HG03575 (cell line): ENCODE measurements at regions not wholly inside any gene's neighbourhood (a gene's known extent, or its start where the extent isn't known, plus 50 kb on each side); places are given as distances from the start of the nearest gene placed in this dataset.

Source experiments
- ATAC-seq: cut with Tn5 transposase; IDR thresholded peaks from one replicate; pipeline ENCODE4 v1.9.1; 2021; ENCODE audit not compliant: unreplicated experiment, insufficient number of reproducible peaks, low FRiP score; ENCODE audit errors: extremely low read depth

GRCh38 chr13:56988543-56988942 lies 152.2 kb upstream of the PRR20A start:
- no peak for ATAC-seq

DNA sequence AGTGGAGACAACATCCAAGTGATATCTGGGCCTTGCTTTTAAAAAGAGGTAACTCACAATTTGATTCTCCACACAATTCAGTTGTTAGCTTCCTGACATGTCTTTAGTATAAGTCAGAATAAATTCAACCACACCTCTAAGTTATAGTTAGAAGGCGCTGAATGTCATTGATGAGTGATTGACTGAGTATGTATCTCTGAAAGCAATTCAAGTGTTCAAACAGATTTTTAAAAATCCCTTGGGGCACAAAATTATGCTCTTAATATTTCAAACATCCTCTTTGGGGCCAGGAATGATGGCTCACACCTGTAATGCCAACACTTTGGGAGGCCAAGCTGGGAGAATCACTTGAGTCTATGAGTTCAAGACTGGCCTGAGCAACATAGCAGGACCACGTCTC lies 137.0 kb upstream of the PRR20A start:
- ATAC-seq, result no peak

- ATAC-seq, result no peak
These were observed 123.4 kb upstream of the PRR20A start for GRCh38 chr13:57017357-57017756.

DNA sequence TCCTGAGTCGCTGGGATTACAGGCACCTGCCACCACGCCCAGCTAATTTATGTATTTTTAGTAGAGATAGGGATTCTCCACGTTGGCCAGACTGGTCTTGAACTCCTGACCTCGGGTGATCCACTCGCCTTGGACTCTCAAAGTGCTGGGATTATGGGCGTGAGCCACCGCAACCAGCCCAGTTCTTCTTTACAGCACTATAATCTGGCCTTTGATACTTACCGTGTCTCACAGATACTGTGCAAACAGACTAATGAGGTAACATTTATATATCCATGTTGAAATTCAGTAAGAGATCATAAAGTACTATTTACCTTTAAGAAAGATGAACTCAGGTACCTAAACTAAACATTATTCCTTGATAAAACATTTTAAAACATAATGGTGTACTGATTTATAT lies 121.8 kb upstream of the PRR20A start:
- ATAC-seq, result no peak

DNA sequence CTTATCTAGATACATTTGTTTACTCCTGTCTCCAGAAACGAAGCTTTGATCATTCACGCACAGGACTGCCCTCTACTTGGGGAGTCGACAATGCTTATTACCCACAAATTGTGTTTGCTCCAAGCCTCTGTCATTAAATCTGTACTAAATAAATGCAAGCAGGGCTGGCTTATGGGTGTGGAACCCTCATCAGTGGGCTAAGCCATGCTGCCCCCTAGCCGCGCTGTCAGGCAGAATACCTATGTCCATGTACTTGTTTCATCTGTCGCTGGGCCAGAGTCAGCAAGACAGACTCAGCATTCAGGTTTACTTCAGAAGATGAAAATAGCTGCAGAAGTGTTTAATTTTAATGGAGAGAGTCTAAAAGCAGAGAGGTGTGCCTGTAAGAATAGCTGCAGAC lies 110.0 kb upstream of the PRR20A start:
- ATAC-seq, result no peak

- ATAC-seq, result no peak
These were observed 104.4 kb upstream of the PRR20A start for GRCh38 chr13:57036290-57036689.

DNA sequence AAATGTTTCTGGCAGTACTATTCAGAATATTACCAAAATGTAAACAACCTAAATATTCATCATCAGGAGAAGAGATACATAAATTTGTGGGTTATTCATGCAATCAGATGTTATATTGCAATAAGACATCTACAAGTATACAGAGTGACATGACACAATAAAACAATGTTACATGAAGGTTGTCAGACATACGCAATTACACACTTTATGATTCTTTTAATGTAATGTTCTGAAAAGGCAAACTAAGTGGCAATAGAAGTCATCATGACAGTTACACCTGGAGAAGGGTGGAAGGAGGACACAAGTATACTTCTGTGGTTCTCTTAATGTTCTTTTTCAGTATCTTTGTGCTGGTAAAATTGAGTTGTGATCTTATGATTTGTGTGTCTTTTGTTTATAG lies 95.8 kb upstream of the PRR20A start:
- ATAC-seq, result no peak

- ATAC-seq, result no peak
These were observed 94.7 kb upstream of the PRR20A start for GRCh38 chr13:57045826-57046546.

GRCh38 chr13:57056601-57057180 lies 84.0 kb upstream of the PRR20A start:
- no peak for ATAC-seq

GRCh38 chr13:57063007-57063406 lies 77.7 kb upstream of the PRR20A start:
- no peak for ATAC-seq

GRCh38 chr13:57073983-57074382 lies 66.7 kb upstream of the PRR20A start:
- no peak for ATAC-seq

GRCh38 chr13:57075588-57075987 lies 65.1 kb upstream of the PRR20A start:
- no peak for ATAC-seq

DNA sequence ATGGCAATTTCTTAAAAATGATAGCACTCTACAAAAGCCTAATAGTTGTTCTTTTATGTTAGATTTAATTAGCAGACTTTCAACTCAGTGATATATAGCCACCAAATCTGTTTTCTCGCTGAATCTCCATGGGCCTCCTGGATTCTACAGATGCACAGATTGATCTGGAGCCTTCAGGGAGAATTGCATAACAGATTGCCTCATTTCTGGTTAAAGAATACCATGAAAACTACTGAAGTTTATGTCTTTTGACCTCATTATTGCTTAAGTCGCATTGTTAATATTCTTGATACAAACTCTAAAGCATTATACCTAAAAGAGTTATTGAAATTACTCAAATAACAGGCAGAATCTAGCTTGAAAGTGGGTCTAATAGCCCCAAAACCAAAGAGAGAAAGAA lies 53.7 kb upstream of the PRR20A start:
- ATAC-seq, result no peak
